ENCODE measurements at regions not wholly inside any gene's neighbourhood (a gene's known extent, or its start where the extent isn't known, plus 50 kb on each side); places are given as distances from the start of the nearest gene placed in this dataset.
"Not testable (repeated sequence)": the region's sequence is repeated elsewhere in the genome, so short reads cannot be mapped to it uniquely, and the experiment has no call there.

GRCh38 chr1:112840631-112841624 lies 115.1 kb downstream of the SLC16A1 start:
- no peak for FAIRE-seq
- no peak for DNase-seq
- H3K36me3 ChIP-seq (ENCODE audit: control insufficient read depth in 3 of 3, insufficient read depth in 2 of 3, low read depth in 1 of 3, low read length in 3 of 3): no peaks in the 10 kb centered on the region
- no peaks in the 10 kb centered on the region for H3K9me3 ChIP-seq (ENCODE audit: control insufficient read depth in 2 of 2, insufficient read depth in 1 of 2, low read depth in 1 of 2, low read length in 1 of 2)
- H3K27me3 ChIP-seq (ENCODE audit: control insufficient read depth in 3 of 3, insufficient read depth in 3 of 3, low read length in 3 of 3): no peaks in the 10 kb centered on the region
- WGBS, 3 donors: 46 to 58% (median 57%) methylated on average over 7 of the region's 7 CpGs
- no peak overlapping the region for H3K4me3 ChIP-seq (ENCODE audit: low read depth in 1 of 3, low read length in 3 of 3)
- no peak overlapping the region for H3K27ac ChIP-seq (ENCODE audit: low read depth in 1 of 3, low read length in 2 of 3)
- H3K4me1 ChIP-seq (ENCODE audit: control insufficient read depth in 3 of 3, insufficient read depth in 2 of 3, low read depth in 1 of 3, low read length in 2 of 3): no peaks in the 10 kb centered on the region

- FAIRE-seq: no peak
- Histone ChIP-seq H3K27me3 (ENCODE audit: control insufficient read depth in 3 of 3, insufficient read depth in 3 of 3, low read length in 3 of 3) (no peaks in the 10 kb centered on the region), H3K4me1 (ENCODE audit: control insufficient read depth in 3 of 3, insufficient read depth in 2 of 3, low read depth in 1 of 3, low read length in 2 of 3) (no peaks in the 10 kb centered on the region), H3K27ac (ENCODE audit: low read depth in 1 of 3, low read length in 2 of 3) (no peak overlapping the region), H3K4me3 (ENCODE audit: low read depth in 1 of 3, low read length in 3 of 3) (no peak overlapping the region), H3K9me3 (ENCODE audit: control insufficient read depth in 2 of 2, insufficient read depth in 1 of 2, low read depth in 1 of 2, low read length in 1 of 2) (peaks cover 0 to 6% of the 10 kb centered on the region in 2 donors), H3K36me3 (ENCODE audit: control insufficient read depth in 3 of 3, insufficient read depth in 2 of 3, low read depth in 1 of 3, low read length in 3 of 3) (no peaks in the 10 kb centered on the region)
- 18 to 31% (median 26%) methylated on average over 3 of the region's 3 CpGs for WGBS, 3 donors
- no peak for DNase-seq
Measured at GRCh38 chr1:112836642-112837041, 119.4 kb downstream of the SLC16A1 start.

GRCh38 chr1:112833806-112834205 lies 118.7 kb upstream of the PPM1J start:
- Histone ChIP-seq H3K4me3 (ENCODE audit: low read depth in 1 of 3, low read length in 3 of 3) (no peak overlapping the region), H3K9me3 (ENCODE audit: control insufficient read depth in 2 of 2, insufficient read depth in 1 of 2, low read depth in 1 of 2, low read length in 1 of 2) (peaks cover 0 to 6% of the 10 kb centered on the region in 2 donors), H3K36me3 (ENCODE audit: control insufficient read depth in 3 of 3, insufficient read depth in 2 of 3, low read depth in 1 of 3, low read length in 3 of 3) (no peaks in the 10 kb centered on the region), H3K4me1 (ENCODE audit: control insufficient read depth in 3 of 3, insufficient read depth in 2 of 3, low read depth in 1 of 3, low read length in 2 of 3) (no peaks in the 10 kb centered on the region), H3K27ac (ENCODE audit: low read depth in 1 of 3, low read length in 2 of 3) (no peak overlapping the region), H3K27me3 (ENCODE audit: control insufficient read depth in 3 of 3, insufficient read depth in 3 of 3, low read length in 3 of 3) (no peaks in the 10 kb centered on the region)
- no peak for DNase-seq
- WGBS, 3 donors: 82 to 91% (median 83%) methylated on average over 2 of the region's 2 CpGs
- FAIRE-seq: no peak

- 36 to 71% (median 59%) methylated on average over 8 of the region's 8 CpGs for WGBS, 3 donors
- not testable (repeated sequence) for H3K27ac ChIP-seq (ENCODE audit: low read depth in 1 of 3, low read length in 2 of 3); H3K9me3 ChIP-seq (ENCODE audit: control insufficient read depth in 2 of 2, insufficient read depth in 1 of 2, low read depth in 1 of 2, low read length in 1 of 2); H3K4me1 ChIP-seq (ENCODE audit: control insufficient read depth in 3 of 3, insufficient read depth in 2 of 3, low read depth in 1 of 3, low read length in 2 of 3); H3K36me3 ChIP-seq (ENCODE audit: control insufficient read depth in 3 of 3, insufficient read depth in 2 of 3, low read depth in 1 of 3, low read length in 3 of 3); DNase-seq; H3K4me3 ChIP-seq (ENCODE audit: low read depth in 1 of 3, low read length in 3 of 3); FAIRE-seq; H3K27me3 ChIP-seq (ENCODE audit: control insufficient read depth in 3 of 3, insufficient read depth in 3 of 3, low read length in 3 of 3)
Measured at GRCh38 chr1:112832259-112832658, 117.1 kb upstream of the PPM1J start.

GRCh38 chr1:112829691-112830090 lies 114.6 kb upstream of the PPM1J start:
- not testable (repeated sequence) for H3K36me3 ChIP-seq (ENCODE audit: control insufficient read depth in 3 of 3, insufficient read depth in 2 of 3, low read depth in 1 of 3, low read length in 3 of 3); H3K9me3 ChIP-seq (ENCODE audit: control insufficient read depth in 2 of 2, insufficient read depth in 1 of 2, low read depth in 1 of 2, low read length in 1 of 2); H3K4me1 ChIP-seq (ENCODE audit: control insufficient read depth in 3 of 3, insufficient read depth in 2 of 3, low read depth in 1 of 3, low read length in 2 of 3); H3K4me3 ChIP-seq (ENCODE audit: low read depth in 1 of 3, low read length in 3 of 3); H3K27ac ChIP-seq (ENCODE audit: low read depth in 1 of 3, low read length in 2 of 3); FAIRE-seq; H3K27me3 ChIP-seq (ENCODE audit: control insufficient read depth in 3 of 3, insufficient read depth in 3 of 3, low read length in 3 of 3); DNase-seq
- 94 to 98% (median 94%) methylated on average over 3 of the region's 3 CpGs for WGBS, 3 donors

- WGBS, 3 donors: 72 to 76% (median 72%) methylated on average over 2 of the region's 2 CpGs
- no peak overlapping the region for H3K4me3 ChIP-seq (ENCODE audit: low read depth in 1 of 3, low read length in 3 of 3)
- FAIRE-seq (no peak), DNase-seq (no peak)
- no peak overlapping the region for H3K27ac ChIP-seq (ENCODE audit: low read depth in 1 of 3, low read length in 2 of 3)
- no peaks in the 10 kb centered on the region for H3K27me3 ChIP-seq (ENCODE audit: control insufficient read depth in 3 of 3, insufficient read depth in 3 of 3, low read length in 3 of 3)
- H3K9me3 ChIP-seq (ENCODE audit: control insufficient read depth in 2 of 2, insufficient read depth in 1 of 2, low read depth in 1 of 2, low read length in 1 of 2): peaks cover 0 to 6% of the 10 kb centered on the region in 2 donors
- no peaks in the 10 kb centered on the region for H3K36me3 ChIP-seq (ENCODE audit: control insufficient read depth in 3 of 3, insufficient read depth in 2 of 3, low read depth in 1 of 3, low read length in 3 of 3)
- no peaks in the 10 kb centered on the region for H3K4me1 ChIP-seq (ENCODE audit: control insufficient read depth in 3 of 3, insufficient read depth in 2 of 3, low read depth in 1 of 3, low read length in 2 of 3)
Measured at GRCh38 chr1:112828716-112829115, 113.6 kb upstream of the PPM1J start.

GRCh38 chr1:112827391-112827790 lies 112.3 kb upstream of the PPM1J start:
- WGBS, 3 donors: 66 to 80% (median 76%) methylated on average over 1 of the region's 1 CpG
- not testable (repeated sequence) for FAIRE-seq

GRCh38 chr1:112826217-112826944 lies 111.2 kb upstream of the PPM1J start:
- Histone ChIP-seq H3K27ac (ENCODE audit: low read depth in 1 of 3, low read length in 2 of 3) (no peak overlapping the region), H3K9me3 (ENCODE audit: control insufficient read depth in 2 of 2, insufficient read depth in 1 of 2, low read depth in 1 of 2, low read length in 1 of 2) (no peaks in the 10 kb centered on the region), H3K27me3 (ENCODE audit: control insufficient read depth in 3 of 3, insufficient read depth in 3 of 3, low read length in 3 of 3) (no peaks in the 10 kb centered on the region), H3K36me3 (ENCODE audit: control insufficient read depth in 3 of 3, insufficient read depth in 2 of 3, low read depth in 1 of 3, low read length in 3 of 3) (no peaks in the 10 kb centered on the region), H3K4me3 (ENCODE audit: low read depth in 1 of 3, low read length in 3 of 3) (no peak overlapping the region), H3K4me1 (ENCODE audit: control insufficient read depth in 3 of 3, insufficient read depth in 2 of 3, low read depth in 1 of 3, low read length in 2 of 3) (no peaks in the 10 kb centered on the region)
- FAIRE-seq (no peak), DNase-seq (no peak)
- WGBS, 3 donors: 72 to 78% (median 77%) methylated on average over 16 of the region's 16 CpGs

More at GRCh38 chr1:112827391-112827790, 112.3 kb upstream of the PPM1J start:
- not testable (repeated sequence) for H3K27me3 ChIP-seq (ENCODE audit: control insufficient read depth in 3 of 3, insufficient read depth in 3 of 3, low read length in 3 of 3); H3K4me1 ChIP-seq (ENCODE audit: control insufficient read depth in 3 of 3, insufficient read depth in 2 of 3, low read depth in 1 of 3, low read length in 2 of 3); H3K4me3 ChIP-seq (ENCODE audit: low read depth in 1 of 3, low read length in 3 of 3); H3K36me3 ChIP-seq (ENCODE audit: control insufficient read depth in 3 of 3, insufficient read depth in 2 of 3, low read depth in 1 of 3, low read length in 3 of 3); H3K9me3 ChIP-seq (ENCODE audit: control insufficient read depth in 2 of 2, insufficient read depth in 1 of 2, low read depth in 1 of 2, low read length in 1 of 2); H3K27ac ChIP-seq (ENCODE audit: low read depth in 1 of 3, low read length in 2 of 3); DNase-seq
